ENCODE measurements at regions not wholly inside any gene's neighbourhood (a gene's known extent, or its start where the extent isn't known, plus 50 kb on each side); places are given as distances from the start of the nearest gene placed in this dataset.

DNA sequence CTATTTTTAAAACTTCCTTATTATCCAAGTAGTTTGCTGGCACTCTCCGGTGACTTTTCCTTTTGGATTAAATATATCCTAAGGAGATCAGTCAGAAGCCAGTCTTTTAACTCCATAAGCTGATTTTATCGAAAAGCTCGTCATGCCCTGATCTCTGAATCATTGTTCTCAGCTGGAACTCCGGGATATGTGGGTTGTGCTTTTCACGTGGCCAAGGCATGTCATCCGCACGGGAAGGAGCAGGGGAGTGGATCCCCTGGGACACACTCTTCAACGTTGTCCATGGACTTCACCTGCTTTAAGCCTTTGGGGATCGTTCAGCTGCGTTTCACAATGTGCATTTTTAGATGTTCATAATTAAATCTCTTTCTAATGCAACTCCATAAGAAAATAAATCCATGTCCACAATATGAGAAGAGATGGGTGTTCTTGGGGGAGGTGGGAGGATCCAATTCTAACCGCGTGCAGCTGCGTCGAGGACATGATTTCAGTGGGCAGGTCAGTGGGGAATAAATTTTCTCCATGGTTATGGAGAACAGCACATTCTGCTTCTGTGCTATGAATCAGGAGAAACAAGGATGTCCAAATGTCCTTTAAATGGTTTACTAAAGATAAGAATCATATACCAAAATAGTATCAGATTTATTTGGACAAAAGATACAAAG is 229.5 kb upstream of the ADARB2 start:
- Histone ChIP-seq H3K27me3 (ENCODE audit: control insufficient read depth, insufficient read depth, low read length) (no peaks in the 10 kb centered on the region), H3K4me1 (ENCODE audit: control insufficient read depth, insufficient read depth, low read length) (no peaks in the 10 kb centered on the region), H3K27ac (ENCODE audit: low read length) (no peak overlapping the region), H3K36me3 (ENCODE audit: control insufficient read depth, insufficient read depth, low read length) (no peaks in the 10 kb centered on the region), H3K9me3 (ENCODE audit: control insufficient read depth, low read depth, low read length) (peaks cover 4% of the 10 kb centered on the region), H3K4me3 (ENCODE audit: low read length) (no peak overlapping the region)
- 97% methylated on average over 7 of the region's 14 CpGs for WGBS (ENCODE audit: insufficient coverage, low lambda C conversion rate)
- DNase-seq: no peak

DNA sequence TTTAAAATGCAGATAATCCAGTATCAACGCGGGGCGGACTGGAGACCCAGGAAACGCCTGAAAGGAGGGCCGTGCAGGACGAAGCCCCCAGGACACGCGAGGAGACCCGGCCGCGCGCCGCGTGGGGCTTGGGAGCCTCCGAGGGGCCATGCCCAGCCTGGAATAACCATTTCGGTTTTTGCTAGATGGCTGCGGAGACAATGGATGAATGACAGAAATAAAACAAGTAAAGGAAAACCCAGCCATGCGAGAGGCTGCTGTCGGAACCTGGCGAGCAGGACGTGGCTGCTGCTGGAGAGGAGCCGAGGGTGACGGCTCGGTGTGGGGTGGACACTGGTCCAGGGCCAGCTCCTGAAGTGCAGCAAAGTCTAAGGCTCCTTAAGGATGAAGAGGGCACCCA is 227.2 kb upstream of the ADARB2 start:
- no peak overlapping the region for H3K27ac ChIP-seq (ENCODE audit: low read length)
- no peaks in the 10 kb centered on the region for H3K36me3 ChIP-seq (ENCODE audit: control insufficient read depth, insufficient read depth, low read length)
- H3K27me3 ChIP-seq (ENCODE audit: control insufficient read depth, insufficient read depth, low read length): no peaks in the 10 kb centered on the region
- no peaks in the 10 kb centered on the region for H3K4me1 ChIP-seq (ENCODE audit: control insufficient read depth, insufficient read depth, low read length)
- peaks cover 4% of the 10 kb centered on the region for H3K9me3 ChIP-seq (ENCODE audit: control insufficient read depth, low read depth, low read length)
- WGBS (ENCODE audit: insufficient coverage, low lambda C conversion rate): 96% methylated on average over 5 of the region's 24 CpGs
- no peak overlapping the region for H3K4me3 ChIP-seq (ENCODE audit: low read length)
- DNase-seq: no peak

DNA sequence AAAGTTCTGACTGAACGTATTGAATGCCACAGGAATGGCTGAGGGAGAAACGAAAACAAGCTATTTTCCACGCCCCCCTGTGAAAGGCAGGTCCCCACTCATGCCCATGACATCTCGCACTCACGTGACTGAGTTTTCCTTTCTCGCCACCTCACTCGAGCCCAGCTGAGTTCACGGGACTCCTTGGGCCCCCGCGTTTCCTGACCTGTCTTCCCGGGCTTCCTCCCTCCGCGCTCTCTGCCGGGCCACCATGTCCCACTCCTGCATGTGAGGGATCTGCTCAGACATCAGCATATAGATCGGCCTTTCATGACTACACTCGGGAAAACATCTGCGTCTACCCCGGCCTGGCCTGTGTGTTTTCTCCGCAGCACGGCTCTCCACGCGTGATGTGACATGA is 226.0 kb upstream of the ADARB2 start:
- WGBS (ENCODE audit: insufficient coverage, low lambda C conversion rate): no CpG with 5 or more reads among the region's 22 CpGs

DNA sequence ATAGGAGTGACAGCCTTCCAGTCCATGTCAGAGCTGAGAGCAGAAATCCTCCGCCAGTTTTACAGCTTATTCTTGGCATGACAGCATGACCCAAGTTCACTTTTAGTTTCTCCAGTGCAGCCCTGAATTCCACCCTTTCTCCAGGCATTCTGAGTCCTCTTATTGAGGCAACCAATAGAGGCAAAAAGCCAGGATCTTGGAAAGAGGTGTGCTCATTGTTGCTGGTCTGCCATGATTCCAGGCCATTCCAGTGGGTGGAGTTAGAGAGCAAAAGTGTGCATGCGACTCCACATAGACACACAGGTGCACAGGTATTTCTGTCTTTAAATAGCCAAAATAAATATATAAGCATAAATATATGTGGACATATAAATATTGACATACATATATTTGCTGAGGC is 224.7 kb upstream of the ADARB2 start:
- 100% methylated on average over 2 of the region's 2 CpGs for WGBS (ENCODE audit: insufficient coverage, low lambda C conversion rate)

More for the DNA sequence above, 226.0 kb upstream of the ADARB2 start:
- no peaks in the 10 kb centered on the region for H3K4me1 ChIP-seq (ENCODE audit: control insufficient read depth, insufficient read depth, low read length)
- H3K4me3 ChIP-seq (ENCODE audit: low read length): no peak overlapping the region
- DNase-seq: no peak
- peaks cover 4% of the 10 kb centered on the region for H3K9me3 ChIP-seq (ENCODE audit: control insufficient read depth, low read depth, low read length)
- H3K27ac ChIP-seq (ENCODE audit: low read length): no peak overlapping the region
- no peaks in the 10 kb centered on the region for H3K27me3 ChIP-seq (ENCODE audit: control insufficient read depth, insufficient read depth, low read length)
- H3K36me3 ChIP-seq (ENCODE audit: control insufficient read depth, insufficient read depth, low read length): no peaks in the 10 kb centered on the region

DNA sequence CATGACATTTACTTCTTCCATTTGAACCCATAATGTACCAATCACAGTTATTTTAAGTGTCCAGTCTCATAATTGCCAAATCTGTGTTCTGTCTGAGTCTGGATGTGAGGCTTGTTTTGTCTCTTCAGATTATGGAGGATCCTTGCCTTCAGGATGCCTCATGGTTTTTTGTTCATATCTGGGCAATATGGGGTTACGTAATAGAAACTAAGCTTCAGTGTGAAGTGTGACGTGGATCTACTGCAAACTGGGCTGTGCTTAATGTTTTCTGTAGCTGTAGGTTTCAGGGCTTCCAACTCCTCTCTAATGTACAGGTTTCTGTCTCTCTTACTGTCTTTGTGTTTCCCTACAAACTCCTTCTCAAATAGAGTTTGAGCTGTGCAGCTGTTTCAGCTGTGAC is 223.7 kb upstream of the ADARB2 start:
- no CpG with 5 or more reads among the region's 2 CpGs for WGBS (ENCODE audit: insufficient coverage, low lambda C conversion rate)
- DNase-seq: no peak

More for the DNA sequence above, 224.7 kb upstream of the ADARB2 start:
- Histone ChIP-seq H3K4me1 (ENCODE audit: control insufficient read depth, insufficient read depth, low read length) (no peaks in the 10 kb centered on the region), H3K27ac (ENCODE audit: low read length) (no peak overlapping the region), H3K4me3 (ENCODE audit: low read length) (no peak overlapping the region), H3K9me3 (ENCODE audit: control insufficient read depth, low read depth, low read length) (peaks cover 4% of the 10 kb centered on the region), H3K27me3 (ENCODE audit: control insufficient read depth, insufficient read depth, low read length) (no peaks in the 10 kb centered on the region), H3K36me3 (ENCODE audit: control insufficient read depth, insufficient read depth, low read length) (no peaks in the 10 kb centered on the region)
- no peak for DNase-seq

DNA sequence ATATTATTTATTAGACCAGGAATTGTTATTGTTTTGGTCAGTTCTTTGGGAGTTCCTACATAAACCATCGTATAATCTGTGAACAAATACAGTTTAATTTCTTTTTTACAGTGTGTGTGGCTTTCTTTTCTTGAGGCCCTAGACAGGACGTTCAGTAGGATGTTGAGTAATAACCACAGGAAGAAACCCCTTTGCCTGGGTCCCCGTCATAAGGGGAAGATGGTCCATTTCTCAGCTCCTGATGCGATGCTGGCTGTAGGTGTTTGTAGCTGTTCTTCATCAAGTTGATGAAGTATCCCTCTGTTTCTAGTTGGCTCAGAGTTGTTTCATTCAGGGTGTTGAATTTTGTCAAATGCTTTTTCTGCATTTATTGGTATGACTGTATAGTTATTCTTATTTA is 219.7 kb upstream of the ADARB2 start:
- WGBS (ENCODE audit: insufficient coverage, low lambda C conversion rate): no CpG with 5 or more reads among the region's 4 CpGs
- H3K4me1 ChIP-seq (ENCODE audit: control insufficient read depth, insufficient read depth, low read length): no peaks in the 10 kb centered on the region
- no peak overlapping the region for H3K27ac ChIP-seq (ENCODE audit: low read length)

More for the DNA sequence above, 223.7 kb upstream of the ADARB2 start:
- Histone ChIP-seq H3K4me1 (ENCODE audit: control insufficient read depth, insufficient read depth, low read length) (no peaks in the 10 kb centered on the region), H3K36me3 (ENCODE audit: control insufficient read depth, insufficient read depth, low read length) (no peaks in the 10 kb centered on the region), H3K27ac (ENCODE audit: low read length) (no peak overlapping the region), H3K27me3 (ENCODE audit: control insufficient read depth, insufficient read depth, low read length) (no peaks in the 10 kb centered on the region), H3K9me3 (ENCODE audit: control insufficient read depth, low read depth, low read length) (peaks cover 4% of the 10 kb centered on the region), H3K4me3 (ENCODE audit: low read length) (no peak overlapping the region)

DNA sequence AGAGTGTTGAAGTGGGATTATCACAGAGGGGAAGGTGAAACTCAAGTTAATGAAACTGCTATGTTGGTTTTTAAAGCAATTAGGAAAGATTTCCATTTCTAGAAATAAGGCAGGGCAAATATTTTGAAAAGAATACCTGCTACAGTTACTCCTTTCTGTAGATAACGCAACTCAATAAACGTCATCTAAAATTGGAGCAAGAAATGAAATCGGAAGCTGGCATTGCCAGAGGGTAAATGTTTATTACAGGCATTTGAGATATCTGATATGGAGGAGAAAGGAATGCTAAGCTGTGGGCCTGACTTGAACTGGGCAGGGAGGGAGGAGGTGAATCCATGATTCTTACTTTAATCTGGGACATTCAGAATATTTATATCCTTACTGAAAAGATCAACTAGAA is 217.0 kb upstream of the ADARB2 start:
- Histone ChIP-seq H3K27ac (ENCODE audit: low read length) (no peak overlapping the region), H3K4me3 (ENCODE audit: low read length) (no peak overlapping the region), H3K27me3 (ENCODE audit: control insufficient read depth, insufficient read depth, low read length) (no peaks in the 10 kb centered on the region), H3K36me3 (ENCODE audit: control insufficient read depth, insufficient read depth, low read length) (no peaks in the 10 kb centered on the region), H3K9me3 (ENCODE audit: control insufficient read depth, low read depth, low read length) (peaks cover 4% of the 10 kb centered on the region), H3K4me1 (ENCODE audit: control insufficient read depth, insufficient read depth, low read length) (no peaks in the 10 kb centered on the region)
- DNase-seq: no peak
- WGBS (ENCODE audit: insufficient coverage, low lambda C conversion rate): 67% methylated on average over 3 of the region's 3 CpGs

More for the DNA sequence above, 219.7 kb upstream of the ADARB2 start:
- peaks cover 4% of the 10 kb centered on the region for H3K9me3 ChIP-seq (ENCODE audit: control insufficient read depth, low read depth, low read length)
- no peaks in the 10 kb centered on the region for H3K27me3 ChIP-seq (ENCODE audit: control insufficient read depth, insufficient read depth, low read length)
- no peak overlapping the region for H3K4me3 ChIP-seq (ENCODE audit: low read length)
- H3K36me3 ChIP-seq (ENCODE audit: control insufficient read depth, insufficient read depth, low read length): no peaks in the 10 kb centered on the region
- DNase-seq: no peak

DNA sequence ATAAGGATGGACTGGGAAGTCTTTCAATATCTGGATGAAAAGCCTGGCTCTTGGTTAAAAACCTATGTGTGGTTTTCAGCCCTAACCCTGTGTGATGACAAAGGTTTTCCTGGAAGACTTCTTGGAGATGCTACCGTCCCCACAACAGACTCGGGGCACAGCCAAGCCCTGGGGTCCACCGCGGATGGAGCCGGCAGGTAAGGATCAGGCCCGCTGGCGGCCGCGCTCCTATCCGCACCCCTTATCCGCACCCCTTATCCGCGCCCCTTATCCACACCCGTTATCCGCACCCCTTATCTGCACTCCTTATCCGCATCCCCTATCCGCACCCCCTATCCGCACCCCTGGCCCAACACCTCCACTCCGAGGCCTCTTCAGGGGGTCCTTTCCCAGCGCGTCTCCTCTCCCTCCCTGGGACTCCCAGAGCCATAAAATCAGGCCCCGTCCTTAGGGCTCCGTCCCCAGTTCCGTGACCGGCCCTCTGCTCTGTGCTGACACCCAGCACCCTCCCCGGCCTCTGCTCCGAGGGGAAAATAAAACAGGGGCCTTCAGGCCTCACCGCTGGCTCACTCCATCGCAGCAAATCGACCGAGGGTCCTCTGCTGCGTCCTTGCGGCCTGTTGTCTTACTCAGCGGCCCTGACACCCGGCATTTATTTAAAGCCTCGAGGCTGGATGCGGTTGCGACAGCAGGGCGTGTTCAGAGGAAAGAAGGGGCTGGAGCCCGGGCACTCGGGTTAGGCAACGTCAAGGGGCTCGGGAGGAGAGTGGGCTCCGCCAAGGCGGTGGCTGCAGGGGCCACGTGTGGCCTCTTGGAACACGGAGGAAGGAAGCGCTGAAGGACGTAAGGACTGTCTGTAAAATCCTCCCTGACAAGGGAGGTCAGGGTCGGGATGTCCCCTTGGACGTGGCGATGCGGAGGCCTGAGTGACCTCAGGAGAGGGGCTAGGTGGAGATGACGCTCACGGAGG is 215.1 kb upstream of the ADARB2 start:
- H3K36me3 ChIP-seq (ENCODE audit: control insufficient read depth, insufficient read depth, low read length): no peaks in the 10 kb centered on the region
- no peaks in the 10 kb centered on the region for H3K27me3 ChIP-seq (ENCODE audit: control insufficient read depth, insufficient read depth, low read length)
- no peak for DNase-seq
- 100% methylated on average over 8 of the region's 55 CpGs for WGBS (ENCODE audit: insufficient coverage, low lambda C conversion rate)
- no peaks in the 10 kb centered on the region for H3K4me1 ChIP-seq (ENCODE audit: control insufficient read depth, insufficient read depth, low read length)
- peaks cover 4% of the 10 kb centered on the region for H3K9me3 ChIP-seq (ENCODE audit: control insufficient read depth, low read depth, low read length)
- H3K27ac ChIP-seq (ENCODE audit: low read length): no peak overlapping the region
- no peak overlapping the region for H3K4me3 ChIP-seq (ENCODE audit: low read length)

DNA sequence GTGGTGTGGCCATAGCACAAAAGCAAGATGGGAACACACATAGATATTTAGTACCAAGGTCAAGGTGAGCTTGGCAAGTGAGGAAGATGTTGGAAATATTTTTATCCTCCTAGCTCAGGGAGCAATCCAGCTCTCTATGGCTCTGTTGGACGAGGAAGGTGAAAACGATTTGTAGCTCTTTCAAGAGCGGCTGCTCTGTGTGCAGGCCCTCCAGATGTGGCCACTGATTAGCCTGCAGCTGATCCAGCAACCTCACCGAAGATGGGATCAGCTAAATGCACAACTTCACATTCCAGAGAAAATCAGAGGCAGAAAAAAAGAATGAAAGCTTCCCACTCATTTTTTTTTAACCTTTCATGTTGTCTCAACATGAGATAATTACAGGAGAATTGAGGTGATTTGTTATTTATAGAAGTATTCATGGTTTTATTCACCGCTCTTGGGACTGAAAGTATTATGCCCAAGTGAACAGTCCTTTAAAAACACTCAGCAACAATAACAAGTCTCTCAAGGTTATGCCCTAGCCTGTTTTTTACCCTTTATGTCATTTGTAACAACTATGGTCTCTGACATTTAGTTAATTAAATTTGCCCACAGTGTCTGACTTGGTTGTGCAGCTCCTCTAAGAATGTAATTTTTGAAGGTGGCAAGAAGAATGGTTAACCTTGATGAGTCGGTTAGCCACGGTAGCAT is 213.6 kb upstream of the ADARB2 start:
- Histone ChIP-seq H3K27ac (ENCODE audit: low read length) (no peak overlapping the region), H3K36me3 (ENCODE audit: control insufficient read depth, insufficient read depth, low read length) (no peaks in the 10 kb centered on the region), H3K4me3 (ENCODE audit: low read length) (no peak overlapping the region), H3K4me1 (ENCODE audit: control insufficient read depth, insufficient read depth, low read length) (no peaks in the 10 kb centered on the region), H3K27me3 (ENCODE audit: control insufficient read depth, insufficient read depth, low read length) (no peaks in the 10 kb centered on the region), H3K9me3 (ENCODE audit: control insufficient read depth, low read depth, low read length) (peaks cover 4% of the 10 kb centered on the region)
- DNase-seq: no peak
- WGBS (ENCODE audit: insufficient coverage, low lambda C conversion rate): no CpG with 5 or more reads among the region's 7 CpGs

DNA sequence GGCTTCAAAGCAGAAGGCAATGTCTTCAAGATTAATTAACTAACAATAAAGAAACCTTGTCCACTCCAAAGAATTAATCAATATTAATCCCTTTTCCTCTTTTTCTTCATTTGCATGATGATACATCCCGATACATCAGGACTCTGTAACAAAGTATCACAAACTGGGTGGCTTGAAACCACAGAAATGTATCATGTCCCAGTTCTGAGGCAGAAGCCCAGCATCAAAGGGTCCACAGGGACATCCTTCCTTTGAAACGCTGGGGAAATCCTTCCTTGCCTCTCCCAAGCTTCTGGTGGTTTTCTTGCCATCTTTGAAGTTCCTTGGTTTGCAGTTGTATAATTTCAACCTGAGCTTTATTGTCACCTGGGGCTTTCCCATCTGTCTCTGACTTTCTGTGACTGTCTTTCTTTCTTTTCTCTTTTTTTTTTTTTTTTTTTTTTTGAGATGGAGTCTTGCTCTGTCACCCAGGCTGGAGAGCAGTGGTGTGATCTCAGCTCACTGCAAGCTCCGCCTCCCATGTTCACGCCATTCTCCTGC is 210.2 kb upstream of the ADARB2 start:
- no peaks in the 10 kb centered on the region for H3K36me3 ChIP-seq (ENCODE audit: control insufficient read depth, insufficient read depth, low read length)
- H3K4me3 ChIP-seq (ENCODE audit: low read length): no peak overlapping the region
- no peak overlapping the region for H3K27ac ChIP-seq (ENCODE audit: low read length)
- H3K9me3 ChIP-seq (ENCODE audit: control insufficient read depth, low read depth, low read length): peaks cover 1% of the 10 kb centered on the region
- no peaks in the 10 kb centered on the region for H3K4me1 ChIP-seq (ENCODE audit: control insufficient read depth, insufficient read depth, low read length)
- DNase-seq: no peak
- H3K27me3 ChIP-seq (ENCODE audit: control insufficient read depth, insufficient read depth, low read length): no peaks in the 10 kb centered on the region
- no CpG with 5 or more reads among the region's 4 CpGs for WGBS (ENCODE audit: insufficient coverage, low lambda C conversion rate)

Data from large intestine (tissue), 3 donors.